SK-N-SH (cell line): ENCODE measurements at regions not wholly inside any gene's neighbourhood (a gene's known extent, or its start where the extent isn't known, plus 50 kb on each side); places are given as distances from the start of the nearest gene placed in this dataset.

Experiments used
- CTCF ChIA-PET: fragments of 300-600, 350-600 bp; formaldehyde crosslinking; extraction: SDS; loops from one replicate; lab custom pipeline; 2021; lab: Yijun Ruan, JAX
- POLR2A ChIA-PET: fragments of 350-600 bp; sonication (Branson Sonifier 250); formaldehyde crosslinking; extraction: SDS; loops from one replicate; lab custom pipeline; 2020; ENCODE audit warnings: antibody characterized with exemption, inconsistent platforms; lab: Yijun Ruan, JAX
- DNase-seq: peaks from one replicate; pipeline ENCODE4 v3.0.0; 2012
- H2AFZ ChIP-seq: fragments of 200-600 bp; sonication (generic); 2 replicates; pipeline ENCODE4 v1.8.1; 2016; ENCODE audit warnings: antibody characterized with exemption, mild to moderate bottlenecking, low read depth
- H3F3A ChIP-seq: fragments of 200-600 bp; sonication (generic); replicated peaks from 2 replicates; pipeline ENCODE3; 2016; ENCODE audit warnings: antibody characterized with exemption, mild to moderate bottlenecking; ENCODE audit not compliant: insufficient read depth
- H3K27ac ChIP-seq, 2 experiments: fragments of 200-500 bp in 1 of 2; fragments of 200-600 bp in 1 of 2; sonication (Bioruptor generic) in 1 of 2; sonication (generic), shearing (Covaris generic) in 1 of 2; 2 replicates each; pipeline versions ENCODE4 v1.5.1 to v1.6.1; 2014 to 2016; ENCODE audit warnings: low read depth in 2 of 2, inconsistent platforms in 1 of 2, low read length in 1 of 2, mild to moderate bottlenecking in 1 of 2, mixed read lengths in 1 of 2
- H3K27me3 ChIP-seq: fragments of 200-600 bp; sonication (generic), shearing (Covaris generic); 2 replicates; pipeline ENCODE4 v1.6.1; 2016; ENCODE audit warnings: mixed run types; ENCODE audit not compliant: insufficient read depth
- H3K36me3 ChIP-seq, 2 experiments: fragments of 200-500 bp in 1 of 2; fragments of 200-600 bp in 1 of 2; sonication (Bioruptor generic) in 1 of 2; sonication (generic) in 1 of 2; replicated peaks in 1 of 2; 2 replicates each; pipeline versions ENCODE3 to v1.5.1; 2014 to 2016; ENCODE audit warnings: low read length in 1 of 2, mild to moderate bottlenecking in 1 of 2; ENCODE audit not compliant: insufficient read depth in 2 of 2, control insufficient read depth in 1 of 2
- H3K4me1 ChIP-seq, 2 experiments: fragments of 200-500 bp in 1 of 2; fragments of 200-600 bp in 1 of 2; sonication (Bioruptor generic) in 1 of 2; sonication (generic), shearing (Covaris generic) in 1 of 2; 2 replicates each; pipeline versions ENCODE4 v1.5.1 to v1.6.1; 2014 to 2016; ENCODE audit warnings: low read depth in 1 of 2, low read length in 1 of 2, mixed run types in 1 of 2; ENCODE audit not compliant: insufficient read depth in 2 of 2, control insufficient read depth in 1 of 2
- H3K4me2 ChIP-seq: fragments of 200-600 bp; sonication (generic), shearing (Covaris generic); 2 replicates; pipeline ENCODE4 v1.6.1; 2017; ENCODE audit warnings: mixed run types
- H3K4me3 ChIP-seq, 2 experiments: fragments of 200-500 bp in 1 of 2; fragments of 200-600 bp in 1 of 2; sonication (Bioruptor generic) in 1 of 2; sonication (generic), shearing (Covaris generic) in 1 of 2; 2 replicates each; pipeline versions ENCODE4 v1.5.1 to v1.8.1; 2014 to 2016; ENCODE audit warnings: low read depth in 2 of 2, inconsistent platforms in 1 of 2, low read length in 1 of 2, mild to moderate bottlenecking in 1 of 2, mixed read lengths in 1 of 2, moderate library complexity in 1 of 2
- H3K79me2 ChIP-seq: fragments of 200-600 bp; sonication (generic); 2 replicates; pipeline ENCODE4 v1.8.1; 2017; ENCODE audit warnings: mild to moderate bottlenecking; ENCODE audit not compliant: insufficient read depth
- H3K9ac ChIP-seq: fragments of 200-600 bp; sonication (generic); 2 replicates; pipeline ENCODE4 v1.6.1; 2017; ENCODE audit warnings: mixed run types
- H3K9me2 ChIP-seq: fragments of 200-600 bp; sonication (generic); 2 replicates; pipeline ENCODE4 v1.6.1; 2017; ENCODE audit warnings: mixed run types
- H3K9me3 ChIP-seq: fragments of 200-600 bp; sonication (generic); 2 replicates; pipeline ENCODE4 v1.6.1; 2017; ENCODE audit warnings: mixed run types, mild to moderate bottlenecking, moderate library complexity
- H4K20me1 ChIP-seq: fragments of 200-600 bp; sonication (generic); 2 replicates; pipeline ENCODE4 v1.6.1; 2017; ENCODE audit warnings: mild to moderate bottlenecking, mixed run types; ENCODE audit not compliant: insufficient read depth
- CHD2 ChIP-seq: fragments of 150-350 bp; IDR thresholded peaks from 2 replicates; pipeline ENCODE4 v1.6.1; 2018; ENCODE audit warnings: low read length; ENCODE audit not compliant: partially characterized antibody
- ELF1 ChIP-seq: IDR thresholded peaks from 2 replicates; pipeline ENCODE4 v1.4.0; 2012
- EZH2phosphoT487 ChIP-seq: fragments of 200-600 bp; sonication (generic); IDR thresholded peaks from 2 replicates; pipeline ENCODE4 v1.6.1; 2017; ENCODE audit warnings: low read depth, mixed run types, mild to moderate bottlenecking, antibody characterized with exemption, moderate library complexity, borderline replicate concordance
- FOXM1 ChIP-seq: IDR thresholded peaks from 2 replicates; pipeline ENCODE4 v1.4.0; 2012; ENCODE audit warnings: low read depth, mild to moderate bottlenecking
- JUND ChIP-seq: IDR thresholded peaks from 2 replicates; pipeline ENCODE4 v1.4.0; 2012
- NFIC ChIP-seq: IDR thresholded peaks from 2 replicates; pipeline ENCODE4 v1.4.0; 2012; ENCODE audit warnings: borderline replicate concordance
- POLR2AphosphoS5 ChIP-seq: IDR thresholded peaks from 2 replicates; pipeline ENCODE4 v1.6.1; 2012; ENCODE audit warnings: low read depth, low read length
- RAD21 ChIP-seq: IDR thresholded peaks from 2 replicates; pipeline ENCODE4 v1.6.1; 2012; ENCODE audit warnings: mild to moderate bottlenecking, low read length
- RFX5 ChIP-seq: IDR thresholded peaks from 2 replicates; pipeline ENCODE4 v1.6.1; 2012; ENCODE audit warnings: mild to moderate bottlenecking, improper control_type of control experiment, low read length
- SMC3 ChIP-seq: IDR thresholded peaks from 2 replicates; pipeline ENCODE4 v1.6.1; 2012; ENCODE audit warnings: low read depth, low read length, improper control_type of control experiment
- TCF12 ChIP-seq: IDR thresholded peaks from 2 replicates; pipeline ENCODE4 v1.4.0; 2012
- WGBS: methylation state at CpG from one replicate; pipeline ENCODE4 v1.1.6; 2017; ENCODE audit warnings: low lambda C conversion rate; 5-methylcytosine and 5-hydroxymethylcytosine counted together
- TF ChIP-seq, protein P1 (sequence below): fragments of 200-600 bp; sonication (generic); IDR thresholded peaks from 2 replicates; pipeline ENCODE4 v1.6.1; 2017; ENCODE audit warnings: antibody characterized with exemption, mild to moderate bottlenecking, moderate library complexity
- TF ChIP-seq, protein P2 (sequence below): IDR thresholded peaks from 2 replicates; pipeline ENCODE4 v1.4.0; 2012; ENCODE audit warnings: low read depth, borderline replicate concordance
- TF ChIP-seq, protein P3 (sequence below): fragments of 150-350 bp; IDR thresholded peaks from 2 replicates; pipeline ENCODE4 v1.6.1; 2016; ENCODE audit warnings: mild to moderate bottlenecking, low read depth, low read length
- TF ChIP-seq, protein P4 (sequence below): IDR thresholded peaks from 2 replicates; pipeline ENCODE4 v1.4.0; 2012; ENCODE audit warnings: low read depth
- TF ChIP-seq, protein P5 (sequence below): fragments of 150-350 bp; IDR thresholded peaks from 2 replicates; pipeline ENCODE4 v1.6.1; 2017; ENCODE audit warnings: antibody characterized with exemption, low read length, low read depth, borderline replicate concordance
- TF ChIP-seq, protein P6 (sequence below): IDR thresholded peaks from 2 replicates; pipeline ENCODE4; 2012

DNA sequence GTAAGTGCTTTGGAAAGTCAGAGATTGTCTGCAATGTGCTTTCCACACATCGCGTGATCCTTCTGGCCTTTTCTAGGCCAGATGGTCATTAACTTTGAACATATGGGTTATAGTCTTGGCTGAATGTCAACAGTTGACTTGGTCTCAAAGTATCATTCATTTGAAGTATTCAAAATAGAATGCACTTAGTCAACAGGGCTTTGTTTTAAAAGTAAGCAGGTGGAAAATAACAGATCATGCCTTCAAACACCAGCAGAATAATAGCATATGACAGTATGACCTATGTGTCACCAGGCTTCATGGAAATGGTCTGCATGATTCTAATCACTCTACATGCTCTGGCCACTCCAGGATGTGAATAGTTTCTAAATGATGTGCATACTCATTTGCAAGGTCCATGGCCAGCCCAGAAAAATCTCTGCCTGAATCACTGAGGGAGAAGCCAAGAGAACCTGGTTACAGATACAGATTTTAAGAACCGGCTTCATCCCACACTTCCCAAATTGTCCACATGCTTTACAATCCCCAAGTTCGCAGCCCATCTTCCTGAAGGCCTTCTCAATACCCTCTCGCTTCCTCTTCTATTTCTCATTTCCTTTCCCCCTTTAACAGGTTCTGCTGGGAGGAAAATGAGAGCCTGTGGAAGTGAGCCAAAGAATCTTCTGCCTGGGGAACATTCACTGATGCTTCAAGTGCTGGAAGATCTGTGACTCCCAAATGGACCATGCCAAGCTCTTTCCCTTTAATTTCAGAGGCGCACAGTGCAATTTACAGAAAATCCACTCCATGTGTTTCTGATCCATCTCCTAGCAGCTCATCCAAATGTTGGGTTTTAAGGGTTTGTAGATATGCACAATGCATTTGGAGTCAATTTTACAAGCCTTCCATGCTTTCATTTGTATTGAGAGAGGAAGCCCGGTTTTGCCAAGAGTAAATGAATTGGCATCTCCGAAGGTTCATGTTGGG is 122.8 kb upstream of the GDF10 start:
- WGBS, result 50% methylated on average over 8 of the region's 8 CpGs
- Histone ChIP-seq H3F3A (no peaks in the 10 kb centered on the region), H3K4me1 (peaks cover 0 to 13% of the 10 kb centered on the region in 2 experiments; a peak in 1 of 4 replicates), H3K4me3 (no peak overlapping the region), H3K27ac (no peak overlapping the region; a peak in 1 of 4 replicates), H3K36me3 (no peaks in the 10 kb centered on the region), H3K79me2 (no peaks in the 10 kb centered on the region), H4K20me1 (no peaks in the 10 kb centered on the region), H3K9me3 (no peaks in the 10 kb centered on the region), H3K9me2 (no peaks in the 10 kb centered on the region), H3K9ac (no peak overlapping the region), H2AFZ (no peak overlapping the region), H3K4me2 (no peak overlapping the region), H3K27me3 (no peaks in the 10 kb centered on the region; the same call in 1 of the 2 replicates)
- ChIA-PET POLR2A (no interaction called here), CTCF (no interaction called here)
- no peak for DNase-seq
- no peak for TF ChIP-seq NFIC
- no peak for TF ChIP-seq FOXM1

DNA sequence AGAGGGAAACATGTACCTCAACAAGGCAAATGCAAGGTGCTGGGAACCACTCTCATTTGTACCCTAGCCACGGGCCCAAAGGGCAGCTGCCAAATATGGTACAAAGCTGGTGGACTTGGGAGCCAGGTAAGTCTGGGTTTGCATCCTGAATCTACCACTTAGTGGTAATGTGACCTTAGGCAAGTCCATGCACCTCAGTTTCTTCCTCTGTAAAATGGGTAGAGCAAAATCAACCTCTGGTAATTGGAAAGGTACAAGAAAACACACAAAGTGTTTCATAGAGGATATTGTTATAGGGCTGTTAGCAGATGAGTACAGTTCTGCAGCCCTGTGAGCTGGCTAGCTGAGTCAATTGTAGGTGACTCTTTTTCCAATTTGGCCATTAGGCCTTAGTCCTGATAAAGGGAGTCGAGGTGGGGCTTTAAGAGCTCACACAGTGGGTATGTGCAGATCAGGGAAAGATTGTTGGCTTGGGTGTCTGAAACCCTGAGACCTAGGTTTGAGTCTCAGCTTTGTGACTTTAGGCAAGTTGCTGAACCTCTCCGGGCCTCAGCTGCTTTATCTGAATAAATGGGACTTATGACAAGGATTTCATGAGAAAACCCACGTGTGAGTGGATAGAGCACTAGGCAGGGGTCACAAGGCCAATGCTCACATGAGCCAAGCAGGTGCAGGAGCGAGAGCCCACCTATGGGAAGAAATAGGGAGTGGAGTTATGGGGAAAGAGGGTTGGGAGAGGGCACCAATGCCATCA is 121.3 kb upstream of the GDF10 start:
- Histone ChIP-seq H3K79me2 (no peaks in the 10 kb centered on the region), H3K4me3 (no peak overlapping the region), H2AFZ (no peak overlapping the region), H3K36me3 (no peaks in the 10 kb centered on the region), H3K9me3 (no peaks in the 10 kb centered on the region), H3K27ac (no peak overlapping the region), H4K20me1 (no peaks in the 10 kb centered on the region), H3F3A (no peaks in the 10 kb centered on the region), H3K4me1 (peaks cover 0 to 23% of the 10 kb centered on the region in 2 experiments; a peak in 1 of 4 replicates), H3K27me3 (no peaks in the 10 kb centered on the region; the same call in 1 of the 2 replicates), H3K9ac (no peak overlapping the region), H3K4me2 (no peak overlapping the region), H3K9me2 (no peaks in the 10 kb centered on the region)
- TF ChIP-seq, protein P1, sequence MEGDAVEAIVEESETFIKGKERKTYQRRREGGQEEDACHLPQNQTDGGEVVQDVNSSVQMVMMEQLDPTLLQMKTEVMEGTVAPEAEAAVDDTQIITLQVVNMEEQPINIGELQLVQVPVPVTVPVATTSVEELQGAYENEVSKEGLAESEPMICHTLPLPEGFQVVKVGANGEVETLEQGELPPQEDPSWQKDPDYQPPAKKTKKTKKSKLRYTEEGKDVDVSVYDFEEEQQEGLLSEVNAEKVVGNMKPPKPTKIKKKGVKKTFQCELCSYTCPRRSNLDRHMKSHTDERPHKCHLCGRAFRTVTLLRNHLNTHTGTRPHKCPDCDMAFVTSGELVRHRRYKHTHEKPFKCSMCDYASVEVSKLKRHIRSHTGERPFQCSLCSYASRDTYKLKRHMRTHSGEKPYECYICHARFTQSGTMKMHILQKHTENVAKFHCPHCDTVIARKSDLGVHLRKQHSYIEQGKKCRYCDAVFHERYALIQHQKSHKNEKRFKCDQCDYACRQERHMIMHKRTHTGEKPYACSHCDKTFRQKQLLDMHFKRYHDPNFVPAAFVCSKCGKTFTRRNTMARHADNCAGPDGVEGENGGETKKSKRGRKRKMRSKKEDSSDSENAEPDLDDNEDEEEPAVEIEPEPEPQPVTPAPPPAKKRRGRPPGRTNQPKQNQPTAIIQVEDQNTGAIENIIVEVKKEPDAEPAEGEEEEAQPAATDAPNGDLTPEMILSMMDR, result no peak
- TF ChIP-seq SMC3 (no peak), JUND (no peak), POLR2AphosphoS5 (no peak), TCF12 (no peak), NFIC (no peak), EZH2phosphoT487 (no peak), ELF1 (no peak), CHD2 (no peak), RFX5 (no peak), RAD21 (no peak)
- TF ChIP-seq, protein P2, sequence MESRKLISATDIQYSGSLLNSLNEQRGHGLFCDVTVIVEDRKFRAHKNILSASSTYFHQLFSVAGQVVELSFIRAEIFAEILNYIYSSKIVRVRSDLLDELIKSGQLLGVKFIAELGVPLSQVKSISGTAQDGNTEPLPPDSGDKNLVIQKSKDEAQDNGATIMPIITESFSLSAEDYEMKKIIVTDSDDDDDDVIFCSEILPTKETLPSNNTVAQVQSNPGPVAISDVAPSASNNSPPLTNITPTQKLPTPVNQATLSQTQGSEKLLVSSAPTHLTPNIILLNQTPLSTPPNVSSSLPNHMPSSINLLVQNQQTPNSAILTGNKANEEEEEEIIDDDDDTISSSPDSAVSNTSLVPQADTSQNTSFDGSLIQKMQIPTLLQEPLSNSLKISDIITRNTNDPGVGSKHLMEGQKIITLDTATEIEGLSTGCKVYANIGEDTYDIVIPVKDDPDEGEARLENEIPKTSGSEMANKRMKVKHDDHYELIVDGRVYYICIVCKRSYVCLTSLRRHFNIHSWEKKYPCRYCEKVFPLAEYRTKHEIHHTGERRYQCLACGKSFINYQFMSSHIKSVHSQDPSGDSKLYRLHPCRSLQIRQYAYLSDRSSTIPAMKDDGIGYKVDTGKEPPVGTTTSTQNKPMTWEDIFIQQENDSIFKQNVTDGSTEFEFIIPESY, result no peak
- TF ChIP-seq, protein P3, sequence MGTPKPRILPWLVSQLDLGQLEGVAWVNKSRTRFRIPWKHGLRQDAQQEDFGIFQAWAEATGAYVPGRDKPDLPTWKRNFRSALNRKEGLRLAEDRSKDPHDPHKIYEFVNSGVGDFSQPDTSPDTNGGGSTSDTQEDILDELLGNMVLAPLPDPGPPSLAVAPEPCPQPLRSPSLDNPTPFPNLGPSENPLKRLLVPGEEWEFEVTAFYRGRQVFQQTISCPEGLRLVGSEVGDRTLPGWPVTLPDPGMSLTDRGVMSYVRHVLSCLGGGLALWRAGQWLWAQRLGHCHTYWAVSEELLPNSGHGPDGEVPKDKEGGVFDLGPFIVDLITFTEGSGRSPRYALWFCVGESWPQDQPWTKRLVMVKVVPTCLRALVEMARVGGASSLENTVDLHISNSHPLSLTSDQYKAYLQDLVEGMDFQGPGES, result no peak
- TF ChIP-seq, protein P4, sequence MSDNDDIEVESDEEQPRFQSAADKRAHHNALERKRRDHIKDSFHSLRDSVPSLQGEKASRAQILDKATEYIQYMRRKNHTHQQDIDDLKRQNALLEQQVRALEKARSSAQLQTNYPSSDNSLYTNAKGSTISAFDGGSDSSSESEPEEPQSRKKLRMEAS, result no peak
- TF ChIP-seq, protein P5, sequence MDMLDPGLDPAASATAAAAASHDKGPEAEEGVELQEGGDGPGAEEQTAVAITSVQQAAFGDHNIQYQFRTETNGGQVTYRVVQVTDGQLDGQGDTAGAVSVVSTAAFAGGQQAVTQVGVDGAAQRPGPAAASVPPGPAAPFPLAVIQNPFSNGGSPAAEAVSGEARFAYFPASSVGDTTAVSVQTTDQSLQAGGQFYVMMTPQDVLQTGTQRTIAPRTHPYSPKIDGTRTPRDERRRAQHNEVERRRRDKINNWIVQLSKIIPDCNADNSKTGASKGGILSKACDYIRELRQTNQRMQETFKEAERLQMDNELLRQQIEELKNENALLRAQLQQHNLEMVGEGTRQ, result no peak
- TF ChIP-seq, protein P6, sequence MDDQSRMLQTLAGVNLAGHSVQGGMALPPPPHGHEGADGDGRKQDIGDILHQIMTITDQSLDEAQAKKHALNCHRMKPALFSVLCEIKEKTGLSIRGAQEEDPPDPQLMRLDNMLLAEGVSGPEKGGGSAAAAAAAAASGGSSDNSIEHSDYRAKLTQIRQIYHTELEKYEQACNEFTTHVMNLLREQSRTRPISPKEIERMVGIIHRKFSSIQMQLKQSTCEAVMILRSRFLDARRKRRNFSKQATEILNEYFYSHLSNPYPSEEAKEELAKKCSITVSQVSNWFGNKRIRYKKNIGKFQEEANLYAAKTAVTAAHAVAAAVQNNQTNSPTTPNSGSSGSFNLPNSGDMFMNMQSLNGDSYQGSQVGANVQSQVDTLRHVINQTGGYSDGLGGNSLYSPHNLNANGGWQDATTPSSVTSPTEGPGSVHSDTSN, result no peak
- ChIA-PET CTCF (no interaction called here), POLR2A (no interaction called here)
- no peak for DNase-seq
- WGBS, result 39% methylated on average over 5 of the region's 5 CpGs
